GM12878 (cell line): ENCODE measurements at regions not wholly inside any gene's neighbourhood (a gene's known extent, or its start where the extent isn't known, plus 50 kb on each side); places are given as distances from the start of the nearest gene placed in this dataset.

Experiments
- ATAC-seq: fragments of 200-7000 bp; cut with Tn5 transposase; 3 replicates; pipeline ENCODE4 v1.9.1; 2020; ENCODE audit warnings: mild to moderate bottlenecking, moderate library complexity
- BruUV-seq: library from RNA; stranded (reverse); fragments of 400-500 nt; replicated peaks from 2 replicates; lab custom pipeline; 2021; lab: Mats Ljungman, UMichigan
- CTCF ChIA-PET: fragments of 300-600 bp; sonication (Branson Sonifier 250); formaldehyde crosslinking; extraction: SDS; loops from one replicate; lab custom pipeline; 2021; ENCODE audit warnings: inconsistent platforms; lab: Yijun Ruan, JAX
- POLR2A ChIA-PET: fragments of 350-600 bp; formaldehyde crosslinking; extraction: SDS; loops from one replicate; lab custom pipeline; 2021; ENCODE audit warnings: inconsistent platforms; lab: Charles Lee
- RAD21 ChIA-PET: fragments of 300-600 bp; sonication (Branson Sonifier 250); formaldehyde crosslinking; loops from one replicate; lab custom pipeline; 2023; ENCODE audit warnings: antibody characterized with exemption; ENCODE audit not compliant: unreplicated experiment; lab: Charles Lee
- SMC1A ChIA-PET: fragments of 300-600 bp; sonication (Branson Sonifier 250); formaldehyde crosslinking; loops from one replicate; lab custom pipeline; 2023; ENCODE audit not compliant: unreplicated experiment, uncharacterized antibody; lab: Charles Lee
- DNase-seq: peaks from one replicate; pipeline ENCODE4 v3.0.0-alpha.2; 2011; ENCODE audit warnings: low read depth, low spot score
- FAIRE-seq: peaks from 3 replicates; lab custom pipeline; 2011; peaks lifted over from hg19 to GRCh38; lab: Jason Lieb, UNC
- H2AFZ ChIP-seq: 2 replicates; pipeline ENCODE4 v1.6.0; 2011; ENCODE audit warnings: low read depth, low read length, control low read depth; ENCODE audit not compliant: control insufficient read depth
- H3K27ac ChIP-seq: 2 replicates; pipeline ENCODE4 v1.5.1; 2011; ENCODE audit warnings: control low read depth; ENCODE audit not compliant: control insufficient read depth, insufficient read depth
- H3K27me3 ChIP-seq, 2 experiments: replicated peaks in 1 of 2; 2 replicates each; pipeline versions ENCODE4 v1.6.0 to v1.6.1; 2011; ENCODE audit warnings: low read length in 1 of 2; ENCODE audit not compliant: control insufficient read depth in 2 of 2, insufficient read depth in 2 of 2
- H3K36me3 ChIP-seq, 2 experiments: 2 replicates each; pipeline ENCODE4 v1.5.1; 2011; ENCODE audit warnings: low read length in 1 of 2; ENCODE audit not compliant: control insufficient read depth in 2 of 2, insufficient read depth in 2 of 2
- H3K4me1 ChIP-seq: 2 replicates; pipeline ENCODE4 v1.6.1; 2011; ENCODE audit warnings: mild to moderate bottlenecking, low read length, moderate library complexity, mixed read lengths; ENCODE audit not compliant: control insufficient read depth, insufficient read depth
- H3K4me2 ChIP-seq: 2 replicates; pipeline ENCODE4 v1.6.0; 2011; ENCODE audit warnings: control low read depth; ENCODE audit not compliant: control insufficient read depth, insufficient read depth
- H3K4me3 ChIP-seq: fragments of 200-600 bp; sonication (generic); 2 replicates; pipeline ENCODE4 v1.5.1; 2016
- H3K79me2 ChIP-seq: 2 replicates; pipeline ENCODE4 v1.6.0; 2011; ENCODE audit warnings: low read length; ENCODE audit not compliant: control insufficient read depth, insufficient read depth
- H3K9ac ChIP-seq: 2 replicates; pipeline ENCODE4 v1.8.0; 2011; ENCODE audit warnings: low read length, control low read depth, mixed read lengths; ENCODE audit not compliant: control insufficient read depth, insufficient read depth
- H3K9me3 ChIP-seq: replicated peaks from 3 replicates; pipeline ENCODE4 v1.5.1; 2011; ENCODE audit warnings: mild to moderate bottlenecking, low read length; ENCODE audit not compliant: control insufficient read depth, insufficient read depth
- H4K20me1 ChIP-seq: 2 replicates; pipeline ENCODE4 v1.6.0; 2011; ENCODE audit not compliant: control insufficient read depth, insufficient read depth
- ATF3 ChIP-seq: IDR thresholded peaks from 2 replicates; pipeline ENCODE4 v1.6.1; 2011; ENCODE audit warnings: low read depth, mild to moderate bottlenecking, low read length, moderate library complexity, borderline replicate concordance; ENCODE audit errors: extremely low read depth
- ELK1 ChIP-seq: IDR thresholded peaks from 2 replicates; pipeline ENCODE4 v1.6.1; 2012; ENCODE audit warnings: low read depth, low read length, improper control_type of control experiment
- FOXM1 ChIP-seq: IDR thresholded peaks from 2 replicates; pipeline ENCODE4 v1.6.1; 2012; ENCODE audit warnings: low read depth, mild to moderate bottlenecking, inconsistent platforms, low read length, moderate library complexity
- HCFC1 ChIP-seq: fragments of 150-350 bp; IDR thresholded peaks from 2 replicates; pipeline ENCODE4 v1.6.1; 2014; ENCODE audit warnings: low read length
- HDGF ChIP-seq: fragments of 450-650 bp; IDR thresholded peaks from 2 replicates; pipeline ENCODE4 v1.6.1; 2016; ENCODE audit warnings: antibody characterized with exemption
- MEF2B ChIP-seq: fragments of 450-650 bp; IDR thresholded peaks from 2 replicates; pipeline ENCODE4 v1.6.1; 2018; ENCODE audit warnings: mild to moderate bottlenecking, moderate library complexity; ENCODE audit not compliant: partially characterized antibody, poor library complexity, severe bottlenecking
- MTA3 ChIP-seq: IDR thresholded peaks from 2 replicates; pipeline ENCODE4 v1.6.1; 2012; ENCODE audit warnings: low read length, inconsistent platforms, borderline replicate concordance
- NFXL1 ChIP-seq: fragments of 450-650 bp; IDR thresholded peaks from 2 replicates; pipeline ENCODE4 v1.6.1; 2017; ENCODE audit warnings: antibody characterized with exemption, mild to moderate bottlenecking, borderline replicate concordance
- PKNOX1 ChIP-seq: fragments of 450-650 bp; IDR thresholded peaks from 2 replicates; pipeline ENCODE4 v1.6.1; 2016; ENCODE audit warnings: mild to moderate bottlenecking
- RB1 ChIP-seq: fragments of 450-650 bp; formaldehyde crosslinking; IDR thresholded peaks from 2 replicates; pipeline ENCODE4 v1.6.1; 2017; ENCODE audit warnings: mild to moderate bottlenecking, borderline replicate concordance
- SREBF2 ChIP-seq: IDR thresholded peaks from 2 replicates; pipeline ENCODE4 v1.6.1; 2012; ENCODE audit warnings: mild to moderate bottlenecking, low read length
- SRF ChIP-seq, 2 experiments: IDR thresholded peaks; 2 replicates each; pipeline ENCODE4 v1.6.1; 2011; ENCODE audit warnings: low read depth in 2 of 2, low read length in 2 of 2, mild to moderate bottlenecking in 1 of 2, moderate library complexity in 1 of 2
- USF2 ChIP-seq: IDR thresholded peaks from 2 replicates; pipeline ENCODE4 v1.6.1; 2011; ENCODE audit warnings: low read depth, low read length, improper control_type of control experiment, borderline replicate concordance
- YY1 ChIP-seq: IDR thresholded peaks from 2 replicates; pipeline ENCODE4 v1.6.1; 2011; ENCODE audit warnings: low read depth, mild to moderate bottlenecking, low read length
- WGBS: methylation state at CpG from one replicate; pipeline ENCODE4 v1.1.6; 2016; ENCODE audit warnings: low lambda C conversion rate; ENCODE audit not compliant: insufficient replicate concordance, insufficient coverage; ENCODE audit errors: missing lambda C conversion rate; 5-methylcytosine and 5-hydroxymethylcytosine counted together
- in situ Hi-C: fragments of 300-500 bp; cut with MboI; formaldehyde crosslinking; loops from 9 replicates; pipeline ENCODE4 v1.14.3; 2018; ENCODE audit warnings: mixed read lengths
- intact Hi-C: fragments of 100-400 bp; cut with micrococcal nuclease; formaldehyde crosslinking; loops from one replicate; pipeline ENCODE4 v1.14.2; 2022; ENCODE audit not compliant: unreplicated experiment

GRCh38 chr21:40923901-40924300, 76.9 kb upstream of the DSCAM start:
- ChIA-PET POLR2A (no interaction called here), RAD21 (no interaction called here), CTCF (no interaction called here), SMC1A (no interaction called here)
- Histone ChIP-seq H3K27me3 (no peaks in the 10 kb centered on the region), H4K20me1 (no peaks in the 10 kb centered on the region), H3K4me3 (no peak overlapping the region), H3K9ac (no peak overlapping the region), H3K36me3 (no peaks in the 10 kb centered on the region), H3K4me1 (no peaks in the 10 kb centered on the region), H3K9me3 (no peaks in the 10 kb centered on the region; the same call in 2 of the 3 replicates), H3K27ac (no peak overlapping the region), H3K79me2 (no peaks in the 10 kb centered on the region), H3K4me2 (no peak overlapping the region), H2AFZ (no peak overlapping the region)
- no TSS peak for BruUV-seq
- WGBS: 22% methylated on average over 7 of the region's 7 CpGs
- no peak for ATAC-seq
- in situ Hi-C loops: no loop called here
- intact Hi-C loops: no loop called here
- no peak for TF ChIP-seq FOXM1
- no peak for TF ChIP-seq ATF3
- TF ChIP-seq HCFC1: no peak
- TF ChIP-seq MTA3: no peak
- TF ChIP-seq NFXL1: no peak
- no peak for FAIRE-seq
- DNase-seq: no peak

DNA sequence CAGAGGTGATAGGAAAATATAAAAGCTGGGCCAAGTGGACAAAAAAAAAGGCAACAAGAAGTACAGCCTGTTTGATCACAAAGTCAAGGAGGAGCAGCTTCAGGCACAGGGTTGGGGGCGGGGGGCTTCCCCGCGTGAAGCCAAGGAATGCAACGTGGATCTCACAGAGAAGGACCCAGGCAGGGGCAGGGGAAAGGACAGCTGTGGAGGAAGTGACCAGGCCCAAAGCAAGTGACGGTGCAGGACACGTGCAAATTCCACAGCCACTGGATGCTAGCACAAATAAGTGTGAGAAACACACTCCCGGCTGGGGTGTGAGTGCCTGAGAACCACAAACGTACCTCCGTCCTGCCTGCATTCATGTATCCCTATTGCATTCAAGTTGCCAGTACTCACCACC, 77.7 kb upstream of the DSCAM start:
- H3K36me3 ChIP-seq: no peaks in the 10 kb centered on the region
- SMC1A ChIA-PET: no interaction called here
- H3K4me1 ChIP-seq: no peaks in the 10 kb centered on the region
- H3K9me3 ChIP-seq: no peaks in the 10 kb centered on the region; the same call in 2 of the 3 replicates
- WGBS: 22% methylated on average over 9 of the region's 9 CpGs
- no peak overlapping the region for H3K4me2 ChIP-seq
- no peak for DNase-seq
- RAD21 ChIA-PET: no interaction called here
- H2AFZ ChIP-seq: no peak overlapping the region
- CTCF ChIA-PET: no interaction called here
- intact Hi-C loops: no loop called here
- no peak for FAIRE-seq
- H3K79me2 ChIP-seq: no peaks in the 10 kb centered on the region
- no peak overlapping the region for H3K27ac ChIP-seq
- no peak overlapping the region for H3K9ac ChIP-seq
- no peak overlapping the region for H3K4me3 ChIP-seq
- in situ Hi-C loops: no loop called here
- no peak for ATAC-seq
- BruUV-seq: no TSS peak
- no peaks in the 10 kb centered on the region for H4K20me1 ChIP-seq
- POLR2A ChIA-PET: no interaction called here
- H3K27me3 ChIP-seq: no peaks in the 10 kb centered on the region
- TF ChIP-seq PKNOX1 (no peak), MEF2B (no peak), YY1 (no peak), SREBF2 (no peak), HDGF (no peak), SRF (IDR thresholded peaks at IDR 0.05; ENCODE audit: low read depth in 2 of 2, low read length in 2 of 2) (no peak), USF2 (no peak), ELK1 (no peak), RB1 (no peak)
